HG03045 (cell line): ENCODE measurements at regions not wholly inside any gene's neighbourhood (a gene's known extent, or its start where the extent isn't known, plus 50 kb on each side); places are given as distances from the start of the nearest gene placed in this dataset.

ENCODE experiments used
- ATAC-seq: cut with Tn5 transposase; IDR thresholded peaks from one replicate; pipeline ENCODE4 v1.9.1; 2021; ENCODE audit warnings: mild to moderate bottlenecking, moderate library complexity; ENCODE audit not compliant: unreplicated experiment

- ATAC-seq: no peak
These were observed 382.7 kb downstream of the SFMBT2 start for GRCh38 chr10:7027913-7028808.

- no peak for ATAC-seq
These were observed 383.5 kb downstream of the SFMBT2 start for GRCh38 chr10:7027237-7027912.

- ATAC-seq: no peak
These were observed 384.0 kb downstream of the SFMBT2 start for GRCh38 chr10:7026818-7027217.

GRCh38 chr10:7025296-7025695 is 385.5 kb downstream of the SFMBT2 start:
- no peak for ATAC-seq

- no peak for ATAC-seq
These were observed 395.4 kb downstream of the SFMBT2 start for GRCh38 chr10:7015457-7015856.

GRCh38 chr10:7014721-7015120 is 396.1 kb downstream of the SFMBT2 start:
- ATAC-seq: no peak

- no peak for ATAC-seq
These were observed 398.8 kb downstream of the SFMBT2 start for GRCh38 chr10:7011994-7012393.

GRCh38 chr10:7008645-7009044 is 402.2 kb downstream of the SFMBT2 start:
- no peak for ATAC-seq

- ATAC-seq: no peak
These were observed 403.1 kb downstream of the SFMBT2 start for GRCh38 chr10:7007600-7008190.

GRCh38 chr10:7006566-7006965 is 404.3 kb downstream of the SFMBT2 start:
- ATAC-seq: no peak

- ATAC-seq: no peak
These were observed 406.9 kb downstream of the SFMBT2 start for GRCh38 chr10:7003831-7004395.

- no peak for ATAC-seq
These were observed 410.8 kb downstream of the SFMBT2 start for GRCh38 chr10:7000061-7000460.

GRCh38 chr10:6999232-6999925 is 411.5 kb downstream of the SFMBT2 start:
- ATAC-seq: no peak

- ATAC-seq: no peak
These were observed 413.3 kb downstream of the SFMBT2 start for GRCh38 chr10:6997509-6997908.

GRCh38 chr10:6996431-6996830 is 414.4 kb downstream of the SFMBT2 start:
- no peak for ATAC-seq

GRCh38 chr10:6995831-6996230 is 415.0 kb downstream of the SFMBT2 start:
- ATAC-seq: no peak

GRCh38 chr10:6995341-6995740 is 415.3 kb upstream of the PRKCQ start:
- no peak for ATAC-seq

GRCh38 chr10:6990891-6991290 is 410.8 kb upstream of the PRKCQ start:
- ATAC-seq: no peak

- no peak for ATAC-seq
These were observed 408.6 kb upstream of the PRKCQ start for GRCh38 chr10:6988654-6989053.

GRCh38 chr10:6987536-6987945 is 407.5 kb upstream of the PRKCQ start:
- ATAC-seq: no peak

GRCh38 chr10:6986927-6987326 is 406.9 kb upstream of the PRKCQ start:
- ATAC-seq: no peak
